B cell (primary cell): ENCODE measurements at regions not wholly inside any gene's neighbourhood (a gene's known extent, or its start where the extent isn't known, plus 50 kb on each side); places are given as distances from the start of the nearest gene placed in this dataset.

Source experiments
- EZH2 ChIP-seq: IDR thresholded peaks from 2 replicates; pipeline ENCODE4 v1.6.1; 2012; ENCODE audit warnings: borderline replicate concordance, low read depth, mild to moderate bottlenecking, moderate library complexity, low read length; ENCODE audit not compliant: insufficient read depth, poor library complexity, severe bottlenecking
- TF ChIP-seq, protein P1 (sequence below): fragments of 200-600 bp; IDR thresholded peaks from one replicate; pipeline ENCODE4 v1.8.0; 2022; ENCODE audit warnings: antibody characterized with exemption, mild to moderate bottlenecking

DNA sequence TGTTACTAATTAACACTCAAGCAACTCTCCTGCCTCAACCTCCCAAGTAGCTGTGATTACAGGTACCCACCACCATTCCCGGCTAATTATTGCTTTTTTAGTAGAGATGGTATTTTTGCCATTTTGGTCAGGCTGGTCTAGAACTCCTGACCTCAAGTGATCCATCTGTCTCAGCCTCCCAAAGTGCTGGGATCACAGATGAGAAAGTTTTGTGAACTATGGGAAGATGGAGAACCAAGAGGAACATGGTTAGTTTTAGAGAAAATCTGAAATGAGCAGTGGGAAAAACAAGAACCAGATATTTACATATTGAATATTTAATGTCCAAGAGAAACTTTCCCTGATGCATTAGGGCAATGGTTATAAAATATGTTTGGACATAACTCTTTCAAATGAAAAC, 863.6 kb upstream of the MIR17HG start:
- TF ChIP-seq, protein P1, sequence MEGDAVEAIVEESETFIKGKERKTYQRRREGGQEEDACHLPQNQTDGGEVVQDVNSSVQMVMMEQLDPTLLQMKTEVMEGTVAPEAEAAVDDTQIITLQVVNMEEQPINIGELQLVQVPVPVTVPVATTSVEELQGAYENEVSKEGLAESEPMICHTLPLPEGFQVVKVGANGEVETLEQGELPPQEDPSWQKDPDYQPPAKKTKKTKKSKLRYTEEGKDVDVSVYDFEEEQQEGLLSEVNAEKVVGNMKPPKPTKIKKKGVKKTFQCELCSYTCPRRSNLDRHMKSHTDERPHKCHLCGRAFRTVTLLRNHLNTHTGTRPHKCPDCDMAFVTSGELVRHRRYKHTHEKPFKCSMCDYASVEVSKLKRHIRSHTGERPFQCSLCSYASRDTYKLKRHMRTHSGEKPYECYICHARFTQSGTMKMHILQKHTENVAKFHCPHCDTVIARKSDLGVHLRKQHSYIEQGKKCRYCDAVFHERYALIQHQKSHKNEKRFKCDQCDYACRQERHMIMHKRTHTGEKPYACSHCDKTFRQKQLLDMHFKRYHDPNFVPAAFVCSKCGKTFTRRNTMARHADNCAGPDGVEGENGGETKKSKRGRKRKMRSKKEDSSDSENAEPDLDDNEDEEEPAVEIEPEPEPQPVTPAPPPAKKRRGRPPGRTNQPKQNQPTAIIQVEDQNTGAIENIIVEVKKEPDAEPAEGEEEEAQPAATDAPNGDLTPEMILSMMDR, result no peak
- TF ChIP-seq EZH2, result no peak
